Endothelial cell of umbilical vein (primary cell): ENCODE measurements at regions not wholly inside any gene's neighbourhood (a gene's known extent, or its start where the extent isn't known, plus 50 kb on each side); places are given as distances from the start of the nearest gene placed in this dataset.

Experiments
- BruUV-seq: library from RNA; stranded (reverse); fragments of 400-500 nt; replicated peaks from 2 replicates; lab custom pipeline; 2021; lab: Mats Ljungman, UMichigan
- CTCF ChIA-PET: fragments of 300-600, 350-600 bp; sonication (Branson Sonifier 250); formaldehyde crosslinking; loops from one replicate; lab custom pipeline; 2021; ENCODE audit warnings: antibody characterized with exemption, inconsistent platforms; lab: Charles Lee
- POLR2A ChIA-PET: fragments of 300-600, 350-600 bp; sonication (Branson Sonifier 250); formaldehyde crosslinking; loops from one replicate; lab custom pipeline; 2021; ENCODE audit warnings: antibody characterized with exemption, inconsistent platforms; lab: Charles Lee
- DNase-seq: peaks from one replicate; pipeline ENCODE4 v3.0.0-alpha.2; 2011; ENCODE audit warnings: low read depth, low spot score
- FAIRE-seq: peaks from 2 replicates; lab custom pipeline; 2011; peaks lifted over from hg19 to GRCh38; lab: Jason Lieb, UNC
- H2AFZ ChIP-seq: 2 replicates; pipeline ENCODE4 v1.6.0; 2012; ENCODE audit warnings: low read depth, low read length, control low read depth, inconsistent platforms
- H3K27ac ChIP-seq: 2 replicates; pipeline ENCODE4 v1.5.1; 2011; ENCODE audit warnings: low read depth, mild to moderate bottlenecking, control low read depth, low read length, moderate library complexity; ENCODE audit not compliant: insufficient read depth
- H3K27me3 ChIP-seq, 2 experiments: 2 replicates each; pipeline versions ENCODE4 v1.6.0 to v1.6.1; 2011; ENCODE audit warnings: low read length in 2 of 2, mixed read lengths in 1 of 2; ENCODE audit not compliant: control insufficient read depth in 2 of 2, insufficient read depth in 2 of 2
- H3K36me3 ChIP-seq, 2 experiments: 2 replicates in 1 of 2; 3 replicates in 1 of 2; pipeline ENCODE4 v1.5.1; 2011; ENCODE audit warnings: low read length in 2 of 2, mild to moderate bottlenecking in 1 of 2, moderate library complexity in 1 of 2; ENCODE audit not compliant: control insufficient read depth in 2 of 2, insufficient read depth in 2 of 2; ENCODE audit errors: extremely low read depth in 1 of 2
- H3K4me1 ChIP-seq: 3 replicates; pipeline ENCODE4 v1.5.1; 2011; ENCODE audit warnings: mild to moderate bottlenecking, low read length; ENCODE audit not compliant: control insufficient read depth, insufficient read depth; ENCODE audit errors: extremely low read depth
- H3K4me2 ChIP-seq: 2 replicates; pipeline ENCODE4 v1.6.1; 2011; ENCODE audit warnings: low read length, control low read depth, mixed read lengths; ENCODE audit not compliant: insufficient read depth
- H3K4me3 ChIP-seq, 3 experiments: fragments of 200-600 bp in 1 of 3; sonication (generic), shearing (Covaris generic) in 1 of 3; replicated peaks in 1 of 3; 2 replicates each; pipeline ENCODE4 v1.5.1; 2011 to 2016; ENCODE audit warnings: control low read depth in 3 of 3, low read length in 3 of 3, mild to moderate bottlenecking in 2 of 3, inconsistent platforms in 1 of 3, low read depth in 1 of 3, moderate library complexity in 1 of 3; ENCODE audit not compliant: insufficient read depth in 1 of 3
- H3K79me2 ChIP-seq: 2 replicates; pipeline ENCODE4 v1.6.0; 2012; ENCODE audit warnings: low read length, inconsistent platforms; ENCODE audit not compliant: control insufficient read depth, insufficient read depth
- H3K9ac ChIP-seq: replicated peaks from 2 replicates; pipeline ENCODE3; 2011; ENCODE audit warnings: low read length, control low read depth; ENCODE audit not compliant: insufficient read depth; ENCODE audit errors: extremely low read depth
- H3K9me1 ChIP-seq: replicated peaks from 3 replicates; pipeline ENCODE4 v1.6.0; 2011; ENCODE audit warnings: mild to moderate bottlenecking, low read length; ENCODE audit not compliant: control insufficient read depth, insufficient read depth; ENCODE audit errors: extremely low read depth
- H3K9me3 ChIP-seq: replicated peaks from 2 replicates; pipeline ENCODE4 v1.5.1; 2012; ENCODE audit warnings: low read length, inconsistent platforms; ENCODE audit not compliant: control insufficient read depth, insufficient read depth
- H4K20me1 ChIP-seq: replicated peaks from 2 replicates; pipeline ENCODE3; 2011; ENCODE audit warnings: mild to moderate bottlenecking, low read length; ENCODE audit not compliant: control insufficient read depth, insufficient read depth; ENCODE audit errors: extremely low read depth
- CTCF ChIP-seq, 2 donors: IDR thresholded peaks; 1 replicate in 1 of 2; 2 replicates in 1 of 2; pipeline ENCODE4 v1.5.1; 2011; ENCODE audit warnings: low read length in 2 of 2, mild to moderate bottlenecking in 2 of 2, moderate library complexity in 2 of 2, control low read depth in 1 of 2, inconsistent platforms in 1 of 2, low read depth in 1 of 2; ENCODE audit not compliant: insufficient read depth in 1 of 2; ENCODE audit errors: extremely low read depth in 1 of 2
- EZH2 ChIP-seq: IDR thresholded peaks from 2 replicates; pipeline ENCODE4 v1.6.1; 2012; ENCODE audit warnings: borderline replicate concordance, low read depth, mild to moderate bottlenecking, moderate library complexity, low read length, inconsistent platforms; ENCODE audit not compliant: severe bottlenecking
- FOS ChIP-seq: IDR thresholded peaks from 2 replicates; pipeline ENCODE4 v1.6.1; 2011; ENCODE audit warnings: mild to moderate bottlenecking, low read length, moderate library complexity, borderline replicate concordance; ENCODE audit not compliant: insufficient read depth
- GATA2 ChIP-seq: IDR thresholded peaks from 2 replicates; pipeline ENCODE4 v1.7.0; 2011; ENCODE audit warnings: low read depth, mild to moderate bottlenecking, moderate library complexity, mixed read lengths, low read length; ENCODE audit not compliant: insufficient read length, insufficient read depth
- JUN ChIP-seq: IDR thresholded peaks from 2 replicates; pipeline ENCODE4 v1.6.1; 2011; ENCODE audit warnings: borderline replicate concordance, low read depth; ENCODE audit not compliant: insufficient read length, insufficient read depth
- MAX ChIP-seq: IDR thresholded peaks from 2 replicates; pipeline ENCODE4 v1.6.1; 2011; ENCODE audit not compliant: insufficient read depth, insufficient read length
- MYC ChIP-seq: IDR thresholded peaks from one replicate; pipeline ENCODE4 v1.6.1; 2011; ENCODE audit warnings: mild to moderate bottlenecking, low read depth, low read length
- POLR2A ChIP-seq: IDR thresholded peaks from 2 replicates; pipeline ENCODE4 v1.6.1; 2012; ENCODE audit warnings: low read depth, mild to moderate bottlenecking, control low read depth, low read length
- POLR2AphosphoS5 ChIP-seq: IDR thresholded peaks from 2 replicates; pipeline ENCODE4 v1.6.1; 2012; ENCODE audit warnings: low read depth, mild to moderate bottlenecking, control low read depth, low read length, moderate library complexity; ENCODE audit not compliant: insufficient read depth
- dilution Hi-C: fragments of 300-500 bp; cut with MboI; formaldehyde crosslinking; loops from one replicate; pipeline ENCODE4 v1.15.0; 2019; ENCODE audit warnings: low sequenced_read_pairs; ENCODE audit not compliant: extremely low pct_ligation_motif_present
- intact Hi-C: fragments of 100-400 bp; cut with micrococcal nuclease; formaldehyde crosslinking; loops from one replicate; pipeline ENCODE4 v1.10.0; 2022

GRCh38 chr2:52520644-52521043 lies 1247.0 kb upstream of the CHAC2 start:
- Histone ChIP-seq H3K9me3 (no peaks in the 10 kb centered on the region), H3K79me2 (no peaks in the 10 kb centered on the region), H4K20me1 (no peaks in the 10 kb centered on the region), H3K27me3 (no peaks in the 10 kb centered on the region), H3K36me3 (no peaks in the 10 kb centered on the region), H3K27ac (no peak overlapping the region), H3K4me2 (no peak overlapping the region), H3K9ac (no peak overlapping the region), H2AFZ (no peak overlapping the region), H3K4me3 (no peak overlapping the region), H3K9me1 (no peaks in the 10 kb centered on the region), H3K4me1 (no peaks in the 10 kb centered on the region)
- TF ChIP-seq MYC: no peak
- no peak for TF ChIP-seq POLR2AphosphoS5
- TF ChIP-seq FOS: no peak
- TF ChIP-seq EZH2: no peak
- TF ChIP-seq GATA2: no peak
- TF ChIP-seq CTCF (IDR thresholded peaks at IDR 0.05; ENCODE audit: extremely low read depth in 1 of 2, insufficient read depth in 1 of 2, low read depth in 1 of 2, low read length in 2 of 2): no peak
- TF ChIP-seq MAX: no peak
- no peak for TF ChIP-seq POLR2A
- TF ChIP-seq JUN: no peak
- POLR2A ChIA-PET: no interaction called here
- DNase-seq (no peak), FAIRE-seq (no peak)
- CTCF ChIA-PET: no interaction called here
- dilution Hi-C loops (no loop called here), intact Hi-C loops (no loop called here)
- BruUV-seq: no TSS peak
